COLO668 (cell line): ENCODE measurements at regions not wholly inside any gene's neighbourhood (a gene's known extent, or its start where the extent isn't known, plus 50 kb on each side); places are given as distances from the start of the nearest gene placed in this dataset.
"Not testable (repeated sequence)": the region's sequence is repeated elsewhere in the genome, so short reads cannot be mapped to it uniquely, and the experiment has no call there.

Source experiments
- DNase-seq: peaks from one replicate; lab custom pipeline; 2025; ENCODE audit not compliant: unreplicated experiment; lab: John Stamatoyannopoulos, UW

GRCh38 chr6:106749609-106750008, 120.2 kb downstream of the QRSL1 start:
- DNase-seq, result peak; percentile 14

GRCh38 chr6:106748547-106749207, 119.3 kb downstream of the QRSL1 start:
- DNase-seq, result no peak

GRCh38 chr6:106747139-106747538, 117.8 kb downstream of the QRSL1 start:
- peak; percentile 65 for DNase-seq

GRCh38 chr6:106746652-106747051, 117.3 kb downstream of the QRSL1 start:
- DNase-seq, result peak; percentile 23

GRCh38 chr6:106745824-106746582, 116.6 kb downstream of the QRSL1 start:
- peak; percentile 50 for DNase-seq

GRCh38 chr6:106745197-106745770, 115.9 kb downstream of the QRSL1 start:
- peak; percentile 37 for DNase-seq

- DNase-seq, result no peak
Measured at GRCh38 chr6:106744781-106745180, 115.4 kb downstream of the QRSL1 start.

GRCh38 chr6:106744029-106744428, 114.7 kb downstream of the QRSL1 start:
- DNase-seq, result not testable (repeated sequence)

- peak; percentile 19 for DNase-seq
Measured at GRCh38 chr6:106743612-106744011, 114.2 kb downstream of the QRSL1 start.

- DNase-seq, result no peak
Measured at GRCh38 chr6:106740287-106740686, 110.9 kb downstream of the QRSL1 start.

- DNase-seq, result no peak
Measured at GRCh38 chr6:106739387-106739786, 110.0 kb downstream of the QRSL1 start.

- DNase-seq, result no peak
Measured at GRCh38 chr6:106736502-106736901, 107.1 kb downstream of the QRSL1 start.

- no peak for DNase-seq
Measured at GRCh38 chr6:106735828-106736227, 106.5 kb downstream of the QRSL1 start.

- DNase-seq, result no peak
Measured at GRCh38 chr6:106735136-106735633, 105.8 kb downstream of the QRSL1 start.

GRCh38 chr6:106733386-106733785, 104.0 kb downstream of the QRSL1 start:
- DNase-seq, result no peak

- no peak for DNase-seq
Measured at GRCh38 chr6:106732376-106732940, 103.1 kb downstream of the QRSL1 start.

GRCh38 chr6:106731843-106732160, 102.4 kb downstream of the QRSL1 start:
- DNase-seq, result no peak

- DNase-seq, result peak; percentile 8
Measured at GRCh38 chr6:106731144-106731842, 101.9 kb downstream of the QRSL1 start.

GRCh38 chr6:106730718-106731117, 101.3 kb downstream of the QRSL1 start:
- DNase-seq, result no peak

GRCh38 chr6:106730264-106730663, 100.9 kb downstream of the QRSL1 start:
- DNase-seq, result no peak

GRCh38 chr6:106729841-106730240, 100.5 kb downstream of the QRSL1 start:
- DNase-seq, result no peak
